Esophagus squamous epithelium (tissue), 5 donors: ENCODE measurements at regions not wholly inside any gene's neighbourhood (a gene's known extent, or its start where the extent isn't known, plus 50 kb on each side); places are given as distances from the start of the nearest gene placed in this dataset.

Experiments
- DNase-seq: peaks from one replicate; lab custom pipeline; 2025; lab: John Stamatoyannopoulos, UW
- H3K27ac ChIP-seq, 4 donors: fragments of 200-600 bp; sonication (generic); one replicate each; pipeline ENCODE4 v1.5.1; 2016 to 2019; ENCODE audit warnings: mild to moderate bottlenecking in 1 of 4
- H3K27me3 ChIP-seq, 4 donors: fragments of 200-600 bp; sonication (generic); 1 replicate in 3 of 4; 2 replicates in 1 of 4; pipeline versions ENCODE4 v1.5.1 to v1.6.0; 2017 to 2021; ENCODE audit warnings: antibody characterized with exemption in 1 of 4
- H3K36me3 ChIP-seq, 3 donors: fragments of 200-600 bp; sonication (generic); one replicate each; pipeline ENCODE4 v1.5.1; 2016 to 2019
- H3K4me1 ChIP-seq, 3 donors: fragments of 200-600 bp; sonication (generic); one replicate each; pipeline ENCODE4 v1.5.1; 2017 to 2019
- H3K4me3 ChIP-seq, 4 donors: fragments of 200-600 bp; sonication (generic); 1 replicate in 3 of 4; 2 replicates in 1 of 4; pipeline ENCODE4 v1.5.1; 2016 to 2019; ENCODE audit warnings: mild to moderate bottlenecking in 2 of 4, moderate library complexity in 1 of 4
- H3K9me3 ChIP-seq, 3 donors: fragments of 200-600 bp; sonication (generic); one replicate each; pipeline ENCODE4 v1.5.1; 2016 to 2019
- CTCF ChIP-seq, 6 experiments: fragments of 450-650 bp in 4 of 6; fragments of 200-600 bp in 2 of 6; sonication (generic) in 2 of 6; IDR thresholded peaks; one replicate each; pipeline ENCODE4 v1.5.1; 2016 to 2019; ENCODE audit warnings: antibody characterized with exemption in 6 of 6, mild to moderate bottlenecking in 4 of 6, moderate library complexity in 4 of 6
- POLR2A ChIP-seq, 4 donors: fragments of 450-650 bp; IDR thresholded peaks; one replicate each; pipeline ENCODE4 v1.6.1; 2017; ENCODE audit warnings: antibody characterized with exemption in 4 of 4, mild to moderate bottlenecking in 4 of 4, moderate library complexity in 3 of 4
- WGBS, 2 donors: methylation state at CpG; one replicate each; pipeline ENCODE4 v1.1.5; 2018; 5-methylcytosine and 5-hydroxymethylcytosine counted together
- intact Hi-C: fragments of 100-400 bp; cut with DNase I; formaldehyde crosslinking; loops from one replicate; pipeline ENCODE4 v1.15.0; 2022
- donor health status: DM: yes; HTN: yes; CAD: no.

GRCh38 chr3:176005564-176005963 is 1146.4 kb downstream of the NAALADL2 start:
- TF ChIP-seq POLR2A (IDR thresholded peaks at IDR 0.05) = no peak
- TF ChIP-seq CTCF (IDR thresholded peaks at IDR 0.05) = no peak
- H3K27ac ChIP-seq = no peak overlapping the region
- H3K27me3 ChIP-seq = no peaks in the 10 kb centered on the region
- no peak overlapping the region for H3K4me3 ChIP-seq
- intact Hi-C loops = no loop called here
- 80 to 93% methylated on average over 1 of the region's 1 CpG for WGBS, 2 donors
- H3K36me3 ChIP-seq = no peaks in the 10 kb centered on the region
- no peaks in the 10 kb centered on the region for H3K9me3 ChIP-seq
- DNase-seq = no peak
- H3K4me1 ChIP-seq = no peaks in the 10 kb centered on the region

GRCh38 chr3:175989161-175989560 is 1130.0 kb downstream of the NAALADL2 start:
- no peak for DNase-seq
- no peaks in the 10 kb centered on the region for H3K27me3 ChIP-seq
- H3K36me3 ChIP-seq = no peaks in the 10 kb centered on the region
- TF ChIP-seq POLR2A (IDR thresholded peaks at IDR 0.05) = no peak
- TF ChIP-seq CTCF (IDR thresholded peaks at IDR 0.05) = no peak
- H3K27ac ChIP-seq = no peak overlapping the region
- peaks cover 0 to 9% (median 0%) of the 10 kb centered on the region in 3 donors for H3K9me3 ChIP-seq
- H3K4me1 ChIP-seq = no peaks in the 10 kb centered on the region
- WGBS, 2 donors = 72% methylated on average over 2 of the region's 2 CpGs; no CpG with 5 or more reads in 1 of the 2 donors
- H3K4me3 ChIP-seq = no peak overlapping the region
- intact Hi-C loops = no loop called here

- DNase-seq = no peak
- WGBS, 2 donors = 52 to 69% methylated on average over 1 of the region's 1 CpG
- H3K27ac ChIP-seq = no peak overlapping the region
- no peak for TF ChIP-seq CTCF (IDR thresholded peaks at IDR 0.05)
- TF ChIP-seq POLR2A (IDR thresholded peaks at IDR 0.05) = no peak
- peaks cover 0 to 9% (median 0%) of the 10 kb centered on the region in 3 donors for H3K9me3 ChIP-seq
- intact Hi-C loops = no loop called here
- H3K36me3 ChIP-seq = no peaks in the 10 kb centered on the region
- no peak overlapping the region for H3K4me3 ChIP-seq
- H3K4me1 ChIP-seq = no peaks in the 10 kb centered on the region
- no peaks in the 10 kb centered on the region for H3K27me3 ChIP-seq
Measured at GRCh38 chr3:175988401-175988800, 1129.3 kb downstream of the NAALADL2 start.

- H3K27ac ChIP-seq = no peak overlapping the region
- WGBS, 2 donors = 37 to 46% methylated on average over 1 of the region's 1 CpG
- H3K27me3 ChIP-seq = no peaks in the 10 kb centered on the region
- TF ChIP-seq POLR2A (IDR thresholded peaks at IDR 0.05) (no peak), CTCF (IDR thresholded peaks at IDR 0.05) (no peak)
- H3K36me3 ChIP-seq = no peaks in the 10 kb centered on the region
- intact Hi-C loops = no loop called here
- H3K9me3 ChIP-seq = peaks cover 0 to 9% (median 0%) of the 10 kb centered on the region in 3 donors
- no peaks in the 10 kb centered on the region for H3K4me1 ChIP-seq
- DNase-seq = no peak
- H3K4me3 ChIP-seq = no peak overlapping the region
Measured at GRCh38 chr3:175985781-175986180, 1126.6 kb downstream of the NAALADL2 start.

GRCh38 chr3:175983379-175983778 is 1124.2 kb downstream of the NAALADL2 start:
- Histone ChIP-seq H3K4me3 (no peak overlapping the region), H3K27ac (no peak overlapping the region)

More at GRCh38 chr3:175983379-175983778, 1124.2 kb downstream of the NAALADL2 start:
- TF ChIP-seq CTCF (IDR thresholded peaks at IDR 0.05) = no peak
- no peak for TF ChIP-seq POLR2A (IDR thresholded peaks at IDR 0.05)
- WGBS, 2 donors = 0 to 40% methylated on average over 1 of the region's 1 CpG
- intact Hi-C loops = no loop called here
- H3K27me3 ChIP-seq = no peaks in the 10 kb centered on the region
- no peaks in the 10 kb centered on the region for H3K4me1 ChIP-seq
- DNase-seq = no peak
- peaks cover 0 to under 1% (median 0%) of the 10 kb centered on the region in 3 donors for H3K9me3 ChIP-seq
- H3K36me3 ChIP-seq = no peaks in the 10 kb centered on the region
